K562 (cell line): ENCODE measurements at regions not wholly inside any gene's neighbourhood (a gene's known extent, or its start where the extent isn't known, plus 50 kb on each side); places are given as distances from the start of the nearest gene placed in this dataset.

Source experiments
- ATAC-seq: fragments of 200-7000 bp; cut with Tn5 transposase; 3 replicates; pipeline ENCODE4 v1.9.1; 2020; ENCODE audit warnings: moderate library complexity
- BruUV-seq: library from RNA; stranded (reverse); fragments of 400-500 nt; replicated peaks from 2 replicates; lab custom pipeline; 2021; lab: Mats Ljungman, UMichigan
- CTCF ChIA-PET: fragments of 300-600 bp; formaldehyde crosslinking; extraction: SDS; loops from one replicate; lab custom pipeline; 2021; ENCODE audit warnings: low intra/inter-chr PET ratio; lab: Yijun Ruan, JAX
- POLR2A ChIA-PET: fragments of 300-600, 350-650 bp; sonication (Branson Sonifier 250); formaldehyde crosslinking; extraction: SDS; loops from one replicate; lab custom pipeline; 2021; ENCODE audit warnings: antibody characterized with exemption, inconsistent platforms; lab: Yijun Ruan, JAX
- DNase-seq, 4 experiments: peaks; one replicate each; pipeline versions ENCODE4 v3.0.0 to v3.0.0-alpha.2; 2011 to 2018; ENCODE audit warnings: low spot score in 3 of 4, mixed read lengths in 3 of 4; ENCODE audit errors: extremely low read depth in 1 of 4
- FAIRE-seq: peaks from 2 replicates; lab custom pipeline; 2011; peaks lifted over from hg19 to GRCh38; lab: Jason Lieb, UNC
- H2AFZ ChIP-seq: 2 replicates; pipeline ENCODE4 v1.6.0; 2011; ENCODE audit warnings: low read depth, low read length, control low read depth, inconsistent platforms
- H3K27ac ChIP-seq: fragments of 200-600 bp; 3 replicates; pipeline ENCODE4 v1.8.0; 2011; ENCODE audit warnings: low read depth, mild to moderate bottlenecking, control low read depth, inconsistent platforms, low read length, moderate library complexity, mixed read lengths; ENCODE audit errors: extremely low read depth
- H3K27me3 ChIP-seq, 2 experiments: fragments of 300-600 bp in 1 of 2; 2 replicates in 1 of 2; 3 replicates in 1 of 2; pipeline versions ENCODE4 v1.6.0 to v1.8.0; 2011; ENCODE audit warnings: inconsistent platforms in 2 of 2, low read length in 2 of 2, mild to moderate bottlenecking in 1 of 2, mixed read lengths in 1 of 2, moderate library complexity in 1 of 2; ENCODE audit not compliant: control insufficient read depth in 2 of 2, insufficient read depth in 2 of 2
- H3K36me3 ChIP-seq: fragments of 300-600 bp; 3 replicates; pipeline ENCODE4 v1.8.0; 2011; ENCODE audit warnings: mild to moderate bottlenecking, low read length, inconsistent platforms; ENCODE audit not compliant: control insufficient read depth, insufficient read depth
- H3K4me1 ChIP-seq, 2 experiments: fragments of 200-600 bp in 1 of 2; replicated peaks in 1 of 2; 2 replicates in 1 of 2; 3 replicates in 1 of 2; pipeline versions ENCODE4 v1.5.1 to v1.8.0; 2011; ENCODE audit warnings: inconsistent platforms in 2 of 2, low read length in 2 of 2, mild to moderate bottlenecking in 1 of 2, mixed read lengths in 1 of 2, moderate library complexity in 1 of 2; ENCODE audit not compliant: control insufficient read depth in 2 of 2, insufficient read depth in 2 of 2
- H3K4me2 ChIP-seq: 2 replicates; pipeline ENCODE4 v1.6.1; 2011; ENCODE audit warnings: low read length, control low read depth, inconsistent platforms, mixed read lengths; ENCODE audit not compliant: insufficient read depth
- H3K4me3 ChIP-seq: fragments of 200-600 bp; sonication (generic), shearing (Covaris generic); 2 replicates; pipeline ENCODE4 v1.5.1; 2016; ENCODE audit warnings: control low read depth, inconsistent platforms
- H3K79me2 ChIP-seq: fragments of 200-600 bp; 3 replicates; pipeline ENCODE4 v1.8.0; 2011; ENCODE audit warnings: low read length, inconsistent platforms; ENCODE audit not compliant: control insufficient read depth, insufficient read depth
- H3K9ac ChIP-seq, 2 experiments: 2 replicates each; pipeline versions ENCODE4 v1.6.0 to v1.6.1; 2011; ENCODE audit warnings: low read depth in 2 of 2, low read length in 2 of 2, control low read depth in 1 of 2, inconsistent platforms in 1 of 2, mild to moderate bottlenecking in 1 of 2, mixed read lengths in 1 of 2; ENCODE audit not compliant: insufficient read depth in 1 of 2
- H3K9me1 ChIP-seq: one replicate; pipeline ENCODE4 v1.6.0; 2011; ENCODE audit warnings: inconsistent platforms, mild to moderate bottlenecking, low read length, moderate library complexity; ENCODE audit not compliant: control insufficient read depth, insufficient read depth
- H3K9me3 ChIP-seq: replicated peaks from 2 replicates; pipeline ENCODE4 v1.5.1; 2011; ENCODE audit warnings: low read depth, low read length, inconsistent platforms; ENCODE audit not compliant: control insufficient read depth, insufficient read depth
- H4K20me1 ChIP-seq: replicated peaks from 2 replicates; pipeline ENCODE4 v1.6.1; 2011; ENCODE audit warnings: low read length, inconsistent platforms, mixed read lengths; ENCODE audit not compliant: control insufficient read depth, insufficient read depth
- AFF1 ChIP-seq, 2 experiments: fragments of 450-650 bp; IDR thresholded peaks; 2 replicates each; pipeline ENCODE4 v1.6.1; 2018; ENCODE audit warnings: mild to moderate bottlenecking in 2 of 2, low read depth in 1 of 2; ENCODE audit not compliant: partially characterized antibody in 2 of 2
- CHCHD3 ChIP-seq: fragments of 250-450 bp; sonication (Bioruptor Pico); IDR thresholded peaks from 2 replicates; pipeline ENCODE4 v2.1.2; 2022; ENCODE audit warnings: mild to moderate bottlenecking
- E2F3 ChIP-seq: fragments of 250-450 bp; sonication (Bioruptor Pico); IDR thresholded peaks from 2 replicates; pipeline ENCODE4 v1.4.0; 2020; ENCODE audit warnings: mild to moderate bottlenecking
- HNRNPL ChIP-seq: fragments of 200-400 bp; formaldehyde crosslinking; IDR thresholded peaks from 2 replicates; pipeline ENCODE4 v1.6.1; 2017; ENCODE audit warnings: low read depth, mild to moderate bottlenecking, low read length
- IRF1 ChIP-seq: sonication (generic); formaldehyde crosslinking; IDR thresholded peaks from 2 replicates; pipeline ENCODE4 v1.8.0; 2022; ENCODE audit warnings: missing genetic modification reagents, mild to moderate bottlenecking, borderline replicate concordance
- JUND ChIP-seq, 2 experiments: IDR thresholded peaks; 2 replicates in 1 of 2; 3 replicates in 1 of 2; pipeline ENCODE4 v1.6.1; 2011; ENCODE audit warnings: borderline replicate concordance in 2 of 2, low read depth in 2 of 2, low read length in 2 of 2, improper control_type of control experiment in 1 of 2, missing biosample characterization in 1 of 2, missing genetic modification characterization in 1 of 2, missing genetic modification reagents in 1 of 2
- KHSRP ChIP-seq: fragments of 450-650 bp; IDR thresholded peaks from 2 replicates; pipeline ENCODE4 v1.6.1; 2017
- MTA1 ChIP-seq: fragments of 450-650 bp; IDR thresholded peaks from 2 replicates; pipeline ENCODE4 v1.6.1; 2017; ENCODE audit warnings: borderline replicate concordance
- MYC ChIP-seq, 2 experiments: fragments of 250-450 bp in 1 of 2; sonication (Bioruptor Pico) in 1 of 2; IDR thresholded peaks; 2 replicates each; pipeline versions ENCODE4 v1.5.1 to v1.6.1; 2012 to 2021; ENCODE audit warnings: low read depth in 2 of 2, borderline replicate concordance in 1 of 2, improper control_type of control experiment in 1 of 2, low read length in 1 of 2, mild to moderate bottlenecking in 1 of 2, moderate library complexity in 1 of 2
- MYNN ChIP-seq, 2 experiments: sonication (generic); formaldehyde crosslinking in 1 of 2; IDR thresholded peaks; 2 replicates each; pipeline versions ENCODE4 v1.5.0 to v1.6.1; 2016 to 2020; ENCODE audit warnings: antibody characterized with exemption in 1 of 2, missing genetic modification reagents in 1 of 2
- PURB ChIP-seq: sonication (generic); formaldehyde crosslinking; IDR thresholded peaks from 2 replicates; pipeline ENCODE4 v1.9.0; 2021; ENCODE audit warnings: low read depth, mild to moderate bottlenecking, missing genetic modification reagents
- RBM25 ChIP-seq: fragments of 200-400 bp; formaldehyde crosslinking; IDR thresholded peaks from 2 replicates; pipeline ENCODE4 v1.6.1; 2018; ENCODE audit warnings: low read length, low read depth, moderate library complexity; ENCODE audit not compliant: severe bottlenecking
- SMARCA4 ChIP-seq: fragments of 450-650 bp; IDR thresholded peaks from 2 replicates; pipeline ENCODE4 v1.6.1; 2016
- SNIP1 ChIP-seq: fragments of 450-650 bp; IDR thresholded peaks from 2 replicates; pipeline ENCODE4 v1.7.1; 2017; ENCODE audit warnings: low read depth, mild to moderate bottlenecking
- TAF9B ChIP-seq: fragments of 450-650 bp; IDR thresholded peaks from 2 replicates; pipeline ENCODE4 v1.6.1; 2018; ENCODE audit warnings: mild to moderate bottlenecking; ENCODE audit not compliant: partially characterized antibody
- ZNF184 ChIP-seq: sonication (generic); formaldehyde crosslinking; IDR thresholded peaks from 2 replicates; pipeline ENCODE4 v1.5.0; 2020; ENCODE audit warnings: missing genetic modification reagents
- ZNF3 ChIP-seq: fragments of 250-450 bp; sonication (Bioruptor Pico); IDR thresholded peaks from 2 replicates; pipeline ENCODE4 v1.5.0; 2021; ENCODE audit warnings: mild to moderate bottlenecking, moderate library complexity
- whole genome bisulfite sequencing: fragments of 100-300 bp; shearing (Covaris generic); methylation state at CpG from one replicate; pipeline ENCODE4 v1.1.6; 2016; ENCODE audit warnings: low coverage, mixed read lengths; ENCODE audit not compliant: insufficient coverage; ENCODE audit errors: missing lambda C conversion rate; 5-methylcytosine and 5-hydroxymethylcytosine counted together
- in situ Hi-C: fragments of 300-500 bp; cut with MboI; formaldehyde crosslinking; loops from 4 replicates; pipeline ENCODE4 v1.15.0; 2018; ENCODE audit warnings: inconsistent platforms, mixed read lengths
- intact Hi-C: fragments of 100-400 bp; cut with micrococcal nuclease; formaldehyde crosslinking; loops from 2 replicates; pipeline ENCODE4 v1.14.2; 2022

GRCh38 chr7:131090188-131090587 is 237.5 kb upstream of the MKLN1 start:
- H3K9me1 ChIP-seq = no peaks in the 10 kb centered on the region
- no peak overlapping the region for H3K4me3 ChIP-seq
- no peaks in the 10 kb centered on the region for H3K27me3 ChIP-seq
- 0 out of 2 replicates have a peak, but pooled peaks cover under 1% of the 10 kb centered on the region for H4K20me1 ChIP-seq
- no peak overlapping the region for H3K27ac ChIP-seq
- DNase-seq = no peak
- no peak overlapping the region for H3K4me2 ChIP-seq
- no peaks in the 10 kb centered on the region for H3K9me3 ChIP-seq
- intact Hi-C loops = no loop called here
- no peak for ATAC-seq
- POLR2A ChIA-PET = interaction anchor here (0.6 to 1.2 kb wide), 5 partner anchors 9 to 177 kb away, joined by 3 to 4 read pairs (median 3); no protein-coding TSS in a partner anchor
- no TSS peak for BruUV-seq
- no peaks in the 10 kb centered on the region for H3K36me3 ChIP-seq
- FAIRE-seq = no peak
- H3K4me1 ChIP-seq = no peaks in the 10 kb centered on the region
- in situ Hi-C loops = no loop called here
- H2AFZ ChIP-seq = no peak overlapping the region
- H3K79me2 ChIP-seq = no peaks in the 10 kb centered on the region
- TF ChIP-seq ZNF3 (CRISPR knock-in tag) (no peak), TAF9B (no peak), MYNN (IDR thresholded peaks at IDR 0.05) (no peak), MYNN (CRISPR knock-in tag; IDR thresholded peaks at IDR 0.05) (no peak), HNRNPL (no peak), CHCHD3 (no peak), MYC (IDR thresholded peaks at IDR 0.05; ENCODE audit: low read depth, low read length) (no peak), MYC (CRISPR knock-in tag; IDR thresholded peaks at IDR 0.05; ENCODE audit: borderline replicate concordance, low read depth) (no peak), ZNF184 (CRISPR knock-in tag) (no peak), SNIP1 (no peak), IRF1 (CRISPR knock-in tag) (no peak), PURB (CRISPR knock-in tag) (no peak), JUND (IDR thresholded peaks at IDR 0.05; ENCODE audit: borderline replicate concordance, low read depth, low read length) (no peak), JUND (tag; IDR thresholded peaks at IDR 0.05; ENCODE audit: borderline replicate concordance, low read depth, low read length) (no peak), E2F3 (CRISPR knock-in tag) (no peak), RBM25 (no peak), AFF1 (IDR thresholded peaks at IDR 0.05; ENCODE audit: low read depth in 1 of 2, partially characterized antibody in 2 of 2) (no peak), KHSRP (no peak), SMARCA4 (no peak), MTA1 (no peak)
- no peak overlapping the region for H3K9ac ChIP-seq
- CTCF ChIA-PET = no interaction called here
- WGBS = 41% methylated on average over 2 of the region's 2 CpGs
